Uterus (tissue), 3 donors: ENCODE measurements at regions not wholly inside any gene's neighbourhood (a gene's known extent, or its start where the extent isn't known, plus 50 kb on each side); places are given as distances from the start of the nearest gene placed in this dataset.

Source experiments
- DNase-seq, 2 donors: peaks; one replicate each; pipeline ENCODE4 v3.0.0-alpha.2; 2019 to 2020
- H3K27ac ChIP-seq, 2 donors: fragments of 200-600 bp; sonication (generic); 1 replicate in 1 of 2; 2 replicates in 1 of 2; pipeline ENCODE4 v1.5.1; 2016 to 2018
- H3K27me3 ChIP-seq, 2 donors: fragments of 200-600 bp; sonication (generic); one replicate each; pipeline ENCODE4 v1.5.1; 2018 to 2019; ENCODE audit warnings: control low read depth in 1 of 2
- H3K36me3 ChIP-seq, 2 donors: fragments of 200-600 bp; sonication (generic); one replicate each; pipeline ENCODE4 v1.5.1; 2019; ENCODE audit warnings: control low read depth in 1 of 2
- H3K4me1 ChIP-seq, 2 donors: fragments of 200-600 bp; sonication (generic); one replicate each; pipeline ENCODE4 v1.5.1; 2018 to 2019; ENCODE audit warnings: control low read depth in 1 of 2
- H3K4me3 ChIP-seq, 2 donors: fragments of 200-600 bp; sonication (generic); 1 replicate in 1 of 2; 2 replicates in 1 of 2; pipeline ENCODE4 v1.5.1; 2018 to 2019; ENCODE audit warnings: mild to moderate bottlenecking in 1 of 2
- H3K9me3 ChIP-seq, 2 donors: fragments of 200-600 bp; sonication (generic); one replicate each; pipeline ENCODE4 v1.5.1; 2019; ENCODE audit warnings: control low read depth in 1 of 2
- CTCF ChIP-seq, 4 experiments: fragments of 200-600 bp in 2 of 4; fragments of 450-650 bp in 2 of 4; sonication (generic) in 2 of 4; IDR thresholded peaks; one replicate each; pipeline ENCODE4 v1.5.1; 2016 to 2019; ENCODE audit warnings: antibody characterized with exemption in 4 of 4, mild to moderate bottlenecking in 2 of 4, moderate library complexity in 1 of 4
- POLR2A ChIP-seq, 2 donors: fragments of 450-650 bp; IDR thresholded peaks; one replicate each; pipeline ENCODE4 v1.6.1; 2016; ENCODE audit warnings: antibody characterized with exemption in 2 of 2, mild to moderate bottlenecking in 1 of 2, moderate library complexity in 1 of 2
- intact Hi-C: fragments of 100-400 bp; cut with DNase I; formaldehyde crosslinking; loops from one replicate; pipeline ENCODE4 v1.15.1; 2023; ENCODE audit warnings: low total_unique reads
- donor health status: DM: yes; HTN: yes; CAD: no.

- no peak overlapping the region for H3K27ac ChIP-seq
- H3K9me3 ChIP-seq, result no peaks in the 10 kb centered on the region
- H3K4me3 ChIP-seq, result no peak overlapping the region
- H3K4me1 ChIP-seq, result no peaks in the 10 kb centered on the region
- TF ChIP-seq POLR2A (IDR thresholded peaks at IDR 0.05) (no peak), CTCF (IDR thresholded peaks at IDR 0.05) (no peak)
- no peaks in the 10 kb centered on the region for H3K36me3 ChIP-seq
- intact Hi-C loops, result no loop called here
- no peak for DNase-seq
- H3K27me3 ChIP-seq, result no peaks in the 10 kb centered on the region
Observed at GRCh38 chr11:80436547-80436946, 995.7 kb upstream of the TENM4 start.

GRCh38 chr11:80435345-80435744, 994.5 kb upstream of the TENM4 start:
- H3K4me1 ChIP-seq, result no peaks in the 10 kb centered on the region
- DNase-seq, result no peak
- no peak overlapping the region for H3K27ac ChIP-seq
- H3K36me3 ChIP-seq, result no peaks in the 10 kb centered on the region
- no peaks in the 10 kb centered on the region for H3K27me3 ChIP-seq
- intact Hi-C loops, result no loop called here
- H3K4me3 ChIP-seq, result no peak overlapping the region
- no peaks in the 10 kb centered on the region for H3K9me3 ChIP-seq
- TF ChIP-seq POLR2A (IDR thresholded peaks at IDR 0.05) (no peak), CTCF (IDR thresholded peaks at IDR 0.05) (no peak)

- Histone ChIP-seq H3K27me3 (no peaks in the 10 kb centered on the region), H3K36me3 (no peaks in the 10 kb centered on the region), H3K9me3 (no peaks in the 10 kb centered on the region), H3K4me3 (no peak overlapping the region), H3K4me1 (no peaks in the 10 kb centered on the region), H3K27ac (no peak overlapping the region)
- no peak for TF ChIP-seq CTCF (IDR thresholded peaks at IDR 0.05)
- no peak for TF ChIP-seq POLR2A (IDR thresholded peaks at IDR 0.05)
- no peak for DNase-seq
- intact Hi-C loops, result no loop called here
Observed at GRCh38 chr11:80432057-80432456, 991.2 kb upstream of the TENM4 start.

- intact Hi-C loops, result no loop called here
- H3K27me3 ChIP-seq, result no peaks in the 10 kb centered on the region
- TF ChIP-seq CTCF (IDR thresholded peaks at IDR 0.05), result no peak
- TF ChIP-seq POLR2A (IDR thresholded peaks at IDR 0.05), result no peak
- no peak overlapping the region for H3K4me3 ChIP-seq
- H3K9me3 ChIP-seq, result no peaks in the 10 kb centered on the region
- H3K27ac ChIP-seq, result no peak overlapping the region
- no peak for DNase-seq
- H3K4me1 ChIP-seq, result no peaks in the 10 kb centered on the region
- no peaks in the 10 kb centered on the region for H3K36me3 ChIP-seq
Observed at GRCh38 chr11:80424012-80424695, 983.3 kb upstream of the TENM4 start.

- no peak for DNase-seq
- Histone ChIP-seq H3K36me3 (no peaks in the 10 kb centered on the region), H3K27ac (no peak overlapping the region), H3K9me3 (no peaks in the 10 kb centered on the region), H3K4me1 (no peaks in the 10 kb centered on the region), H3K4me3 (no peak overlapping the region), H3K27me3 (no peaks in the 10 kb centered on the region)
- no peak for TF ChIP-seq POLR2A (IDR thresholded peaks at IDR 0.05)
- no peak for TF ChIP-seq CTCF (IDR thresholded peaks at IDR 0.05)
- intact Hi-C loops, result no loop called here
Observed at GRCh38 chr11:80420374-80420773, 979.5 kb upstream of the TENM4 start.
